ENCODE measurements at regions not wholly inside any gene's neighbourhood (a gene's known extent, or its start where the extent isn't known, plus 50 kb on each side); places are given as distances from the start of the nearest gene placed in this dataset.

GRCh38 chr10:4229106-4229505 is 444.1 kb upstream of the KLF6 start:
- no peak for TF ChIP-seq EZH2 (IDR thresholded peaks at IDR 0.05; ENCODE audit: insufficient read depth, poor library complexity, severe bottlenecking)
- no peak for TF ChIP-seq EZH2phosphoT487 (IDR thresholded peaks at IDR 0.05; ENCODE audit: insufficient read depth, low read depth)
